Esophagus squamous epithelium (tissue), 5 donors: ENCODE measurements at regions not wholly inside any gene's neighbourhood (a gene's known extent, or its start where the extent isn't known, plus 50 kb on each side); places are given as distances from the start of the nearest gene placed in this dataset.

Experiments used
- DNase-seq: peaks from one replicate; lab custom pipeline; 2025; lab: John Stamatoyannopoulos, UW
- H3K27ac ChIP-seq, 4 donors: fragments of 200-600 bp; sonication (generic); one replicate each; pipeline ENCODE4 v1.5.1; 2016 to 2019; ENCODE audit warnings: mild to moderate bottlenecking in 1 of 4
- H3K27me3 ChIP-seq, 4 donors: fragments of 200-600 bp; sonication (generic); 1 replicate in 3 of 4; 2 replicates in 1 of 4; pipeline versions ENCODE4 v1.5.1 to v1.6.0; 2017 to 2021; ENCODE audit warnings: antibody characterized with exemption in 1 of 4
- H3K36me3 ChIP-seq, 3 donors: fragments of 200-600 bp; sonication (generic); one replicate each; pipeline ENCODE4 v1.5.1; 2016 to 2019
- H3K4me1 ChIP-seq, 3 donors: fragments of 200-600 bp; sonication (generic); one replicate each; pipeline ENCODE4 v1.5.1; 2017 to 2019
- H3K4me3 ChIP-seq, 4 donors: fragments of 200-600 bp; sonication (generic); 1 replicate in 3 of 4; 2 replicates in 1 of 4; pipeline ENCODE4 v1.5.1; 2016 to 2019; ENCODE audit warnings: mild to moderate bottlenecking in 2 of 4, moderate library complexity in 1 of 4
- H3K9me3 ChIP-seq, 3 donors: fragments of 200-600 bp; sonication (generic); one replicate each; pipeline ENCODE4 v1.5.1; 2016 to 2019
- CTCF ChIP-seq, 6 experiments: fragments of 450-650 bp in 4 of 6; fragments of 200-600 bp in 2 of 6; sonication (generic) in 2 of 6; IDR thresholded peaks; one replicate each; pipeline ENCODE4 v1.5.1; 2016 to 2019; ENCODE audit warnings: antibody characterized with exemption in 6 of 6, mild to moderate bottlenecking in 4 of 6, moderate library complexity in 4 of 6
- POLR2A ChIP-seq, 4 donors: fragments of 450-650 bp; IDR thresholded peaks; one replicate each; pipeline ENCODE4 v1.6.1; 2017; ENCODE audit warnings: antibody characterized with exemption in 4 of 4, mild to moderate bottlenecking in 4 of 4, moderate library complexity in 3 of 4
- WGBS, 2 donors: methylation state at CpG; one replicate each; pipeline ENCODE4 v1.1.5; 2018; 5-methylcytosine and 5-hydroxymethylcytosine counted together
- intact Hi-C: fragments of 100-400 bp; cut with DNase I; formaldehyde crosslinking; loops from one replicate; pipeline ENCODE4 v1.15.0; 2022
- donor health status: DM: yes; HTN: yes; CAD: no.

DNA sequence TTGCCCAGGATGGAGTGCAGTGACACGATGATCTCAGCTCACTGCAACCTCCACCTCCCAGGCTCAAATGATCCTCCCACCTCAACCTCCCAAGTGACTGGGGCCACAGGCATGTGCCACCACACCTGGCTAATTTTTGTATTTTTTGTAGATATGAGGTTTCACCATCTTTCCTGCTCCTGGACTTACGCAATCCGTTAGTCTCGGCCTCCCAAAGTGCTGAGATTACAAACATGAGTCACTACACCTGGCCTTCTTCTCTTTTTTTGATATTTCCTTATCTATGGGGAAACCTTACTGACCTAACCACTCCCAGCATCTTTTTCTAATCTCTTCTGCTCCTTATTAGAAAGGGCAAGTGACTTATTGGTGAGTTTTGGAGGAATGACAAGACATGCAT, 121.7 kb upstream of the CHORDC1 start:
- Histone ChIP-seq H3K4me1 (no peaks in the 10 kb centered on the region), H3K27me3 (no peaks in the 10 kb centered on the region), H3K9me3 (no peaks in the 10 kb centered on the region), H3K36me3 (no peaks in the 10 kb centered on the region), H3K4me3 (no peak overlapping the region), H3K27ac (no peak overlapping the region)
- WGBS, 2 donors = 56 to 66% methylated on average over 4 of the region's 4 CpGs
- TF ChIP-seq CTCF (IDR thresholded peaks at IDR 0.05) = no peak
- TF ChIP-seq POLR2A (IDR thresholded peaks at IDR 0.05) = no peak
- intact Hi-C loops = no loop called here
- DNase-seq = no peak

GRCh38 chr11:90343673-90344072, 120.8 kb upstream of the CHORDC1 start:
- intact Hi-C loops = no loop called here
- DNase-seq = no peak
- H3K36me3 ChIP-seq = no peaks in the 10 kb centered on the region
- TF ChIP-seq POLR2A (IDR thresholded peaks at IDR 0.05) = no peak
- no peak for TF ChIP-seq CTCF (IDR thresholded peaks at IDR 0.05)
- no peaks in the 10 kb centered on the region for H3K4me1 ChIP-seq
- no peaks in the 10 kb centered on the region for H3K27me3 ChIP-seq
- 21 to 36% methylated on average over 2 of the region's 2 CpGs for WGBS, 2 donors
- no peak overlapping the region for H3K4me3 ChIP-seq
- no peaks in the 10 kb centered on the region for H3K9me3 ChIP-seq
- H3K27ac ChIP-seq = no peak overlapping the region

DNA sequence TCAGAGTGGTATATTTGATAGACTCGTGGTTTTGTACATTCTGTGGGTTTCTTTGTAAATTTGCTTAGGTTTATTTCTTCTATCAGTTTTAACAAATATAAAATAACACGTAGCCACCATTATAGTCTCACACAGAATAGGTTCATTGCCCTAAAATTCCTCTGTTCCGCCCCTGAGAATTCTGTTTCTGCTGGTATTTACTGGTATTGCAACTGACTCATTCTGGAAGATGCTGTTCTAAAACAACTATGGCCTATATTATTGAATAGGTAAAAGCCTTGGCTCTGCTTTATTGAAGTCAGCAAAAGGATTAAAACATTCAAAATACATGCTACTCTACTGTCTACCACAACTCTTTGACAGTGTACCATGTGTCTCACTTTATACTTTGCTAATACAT, 119.1 kb upstream of the CHORDC1 start:
- Histone ChIP-seq H3K4me1 (no peaks in the 10 kb centered on the region), H3K9me3 (no peaks in the 10 kb centered on the region), H3K36me3 (no peaks in the 10 kb centered on the region), H3K4me3 (no peak overlapping the region), H3K27me3 (no peaks in the 10 kb centered on the region), H3K27ac (no peak overlapping the region)
- intact Hi-C loops = no loop called here
- DNase-seq = no peak
- TF ChIP-seq CTCF (IDR thresholded peaks at IDR 0.05) (no peak), POLR2A (IDR thresholded peaks at IDR 0.05) (no peak)
- WGBS, 2 donors = 55 to 61% methylated on average over 3 of the region's 3 CpGs

DNA sequence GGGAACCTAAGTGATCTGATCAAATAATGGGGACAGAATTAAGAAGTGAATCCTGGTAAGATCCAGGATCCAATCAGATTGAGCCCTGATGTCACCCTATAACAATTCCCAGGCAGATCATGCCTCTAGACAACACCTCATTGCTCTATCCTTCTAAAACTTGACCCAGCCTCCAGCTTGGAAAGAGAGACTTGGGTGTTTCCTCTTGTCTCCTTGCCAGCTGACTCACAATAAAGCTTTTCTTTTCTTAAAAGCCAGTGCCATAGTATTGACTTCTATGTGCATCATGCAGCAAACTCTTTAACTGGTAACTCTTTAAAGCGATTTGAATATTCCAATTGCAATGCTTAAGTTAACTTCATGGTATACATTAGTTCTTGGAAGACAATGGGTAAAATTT, 109.6 kb upstream of the CHORDC1 start:
- TF ChIP-seq CTCF (IDR thresholded peaks at IDR 0.05) (no peak), POLR2A (IDR thresholded peaks at IDR 0.05) (no peak)
- no peaks in the 10 kb centered on the region for H3K9me3 ChIP-seq
- no peaks in the 10 kb centered on the region for H3K36me3 ChIP-seq
- 79 to 81% methylated on average over 1 of the region's 1 CpG for WGBS, 2 donors
- H3K27ac ChIP-seq = no peak overlapping the region
- H3K4me1 ChIP-seq = no peaks in the 10 kb centered on the region
- H3K4me3 ChIP-seq = no peak overlapping the region
- H3K27me3 ChIP-seq = no peaks in the 10 kb centered on the region
- intact Hi-C loops = no loop called here
- no peak for DNase-seq

GRCh38 chr11:90330632-90331031, 107.8 kb upstream of the CHORDC1 start:
- no peaks in the 10 kb centered on the region for H3K36me3 ChIP-seq
- no peaks in the 10 kb centered on the region for H3K9me3 ChIP-seq
- no peak overlapping the region for H3K27ac ChIP-seq
- intact Hi-C loops = no loop called here
- TF ChIP-seq POLR2A (IDR thresholded peaks at IDR 0.05) = no peak
- TF ChIP-seq CTCF (IDR thresholded peaks at IDR 0.05) = no peak
- no peak for DNase-seq
- H3K4me1 ChIP-seq = no peaks in the 10 kb centered on the region
- H3K4me3 ChIP-seq = no peak overlapping the region
- 80 to 81% methylated on average over 2 of the region's 2 CpGs for WGBS, 2 donors
- no peaks in the 10 kb centered on the region for H3K27me3 ChIP-seq
